Heart right ventricle (tissue), 16 donors: ENCODE measurements at regions not wholly inside any gene's neighbourhood (a gene's known extent, or its start where the extent isn't known, plus 50 kb on each side); places are given as distances from the start of the nearest gene placed in this dataset.

Source experiments
- ATAC-seq, 8 donors: fragments of 200-7000 bp; cut with Tn5 transposase; one replicate each; pipeline ENCODE4 v1.9.1; 2020; ENCODE audit warnings: mild to moderate bottlenecking in 8 of 8, moderate library complexity in 8 of 8, moderate number of reproducible peaks in 1 of 8
- DNase-seq, 2 donors: peaks; one replicate each; pipeline ENCODE4 v3.0.0-alpha.2; 2020
- H3K27ac ChIP-seq, 10 donors: fragments of 200-600 bp; sonication (generic) in 2 of 10; one replicate each; pipeline versions ENCODE4 v1.5.0 to v1.8.0; 2020 to 2022; ENCODE audit warnings: mild to moderate bottlenecking in 3 of 10
- H3K27me3 ChIP-seq, 7 donors: fragments of 200-600 bp; one replicate each; pipeline ENCODE4 v1.8.0; 2021 to 2022; ENCODE audit warnings: mild to moderate bottlenecking in 2 of 7
- H3K36me3 ChIP-seq, 9 donors: fragments of 200-600 bp; sonication (generic) in 1 of 9; one replicate each; pipeline versions ENCODE4 v1.5.0 to v1.8.0; 2020 to 2022; ENCODE audit warnings: mild to moderate bottlenecking in 2 of 9
- H3K4me1 ChIP-seq, 9 donors: fragments of 200-600 bp; sonication (generic) in 1 of 9; one replicate each; pipeline versions ENCODE4 v1.5.0 to v1.8.0; 2020 to 2022; ENCODE audit warnings: mild to moderate bottlenecking in 4 of 9
- H3K4me3 ChIP-seq, 10 donors: fragments of 200-600 bp; sonication (generic) in 2 of 10; one replicate each; pipeline versions ENCODE4 v1.5.0 to v1.8.0; 2020 to 2022; ENCODE audit warnings: mild to moderate bottlenecking in 7 of 10, moderate library complexity in 2 of 10
- H3K9me3 ChIP-seq, 11 donors: fragments of 200-600 bp in 10 of 11; sonication (generic) in 2 of 11; one replicate each; pipeline versions ENCODE4 v1.5.0 to v1.8.0; 2013 to 2022; ENCODE audit warnings: mild to moderate bottlenecking in 2 of 11, control low read depth in 1 of 11, moderate library complexity in 1 of 11
- WGBS, 2 donors: extraction: QIAGEN DNeasy Blood & Tissue Kit; methylation state at CpG; one replicate each; pipeline ENCODE4 v1.1.7; 2013; ENCODE audit warnings: inconsistent platforms in 1 of 2; 5-methylcytosine and 5-hydroxymethylcytosine counted together
- intact Hi-C, 10 donors: fragments of 100-400 bp; cut with DNase I; formaldehyde crosslinking; loops; one replicate each; pipeline versions ENCODE4 v1.11.1 to v1.14.2; 2022
- TF ChIP-seq, protein P1 (sequence below), 9 donors: fragments of 200-600 bp; sonication (generic) in 2 of 9; IDR thresholded peaks; one replicate each; pipeline versions ENCODE4 v1.5.0 to v1.8.0; 2021 to 2022; ENCODE audit warnings: antibody characterized with exemption in 9 of 9, mild to moderate bottlenecking in 5 of 9, moderate library complexity in 1 of 9
- donor health status: Arrhythmogenic right ventricular cardiomyopathy.
- donor health status: ischemic (EF 13 %, LVEDD 7.1; RV severe dilation, severe dysfunction).
- donor health status: healthy with polysubstance abuse.
- donor health status: DM: no; HTN: yes; CAD: no.
- donor health status: DM: no; HTN: no; CAD: no.
- donor health status: ischemic (EF 25% LVEDD 6.9; RV normal size, moderate dysfunction).
- donor health status: ischemic (EF 25% LVEDD 5.7; RV mildly dilated, moderate dysfunction).
- donor health status: healthy.
- donor health status: DM: yes; HTN: yes; CAD: no.
- donor health status: Ischemic cardiomyopathy.
- donor health status: ischemic (EF 35%, LVEDD 5.7; RV mildly dilated, moderate dysfunction).
- donor health status: nonischemic (EF 11% LVEDD 7.7; RV severe dilation, severe dysfunction).
- donor health status: DM: yes; HTN: yes; CAD: no.
- donor health status: PGD.
- donor health status: ischemic (EF 29% LVEDD 5.4; RV normal size, mild dysfunction).
- donor health status: nonischemic (EF 23%, LVEDD 6.1; RV moderate dilation, normal function).

- no peak overlapping the region for H3K27ac ChIP-seq
- H3K4me3 ChIP-seq = no peak overlapping the region
- no peaks in the 10 kb centered on the region for H3K27me3 ChIP-seq
- WGBS, 2 donors = 82 to 85% methylated on average over 4 of the region's 4 CpGs
- no peaks in the 10 kb centered on the region for H3K4me1 ChIP-seq
- intact Hi-C loops = no loop called here
- H3K36me3 ChIP-seq = no peaks in the 10 kb centered on the region
- no peak for DNase-seq
- TF ChIP-seq, protein P1, sequence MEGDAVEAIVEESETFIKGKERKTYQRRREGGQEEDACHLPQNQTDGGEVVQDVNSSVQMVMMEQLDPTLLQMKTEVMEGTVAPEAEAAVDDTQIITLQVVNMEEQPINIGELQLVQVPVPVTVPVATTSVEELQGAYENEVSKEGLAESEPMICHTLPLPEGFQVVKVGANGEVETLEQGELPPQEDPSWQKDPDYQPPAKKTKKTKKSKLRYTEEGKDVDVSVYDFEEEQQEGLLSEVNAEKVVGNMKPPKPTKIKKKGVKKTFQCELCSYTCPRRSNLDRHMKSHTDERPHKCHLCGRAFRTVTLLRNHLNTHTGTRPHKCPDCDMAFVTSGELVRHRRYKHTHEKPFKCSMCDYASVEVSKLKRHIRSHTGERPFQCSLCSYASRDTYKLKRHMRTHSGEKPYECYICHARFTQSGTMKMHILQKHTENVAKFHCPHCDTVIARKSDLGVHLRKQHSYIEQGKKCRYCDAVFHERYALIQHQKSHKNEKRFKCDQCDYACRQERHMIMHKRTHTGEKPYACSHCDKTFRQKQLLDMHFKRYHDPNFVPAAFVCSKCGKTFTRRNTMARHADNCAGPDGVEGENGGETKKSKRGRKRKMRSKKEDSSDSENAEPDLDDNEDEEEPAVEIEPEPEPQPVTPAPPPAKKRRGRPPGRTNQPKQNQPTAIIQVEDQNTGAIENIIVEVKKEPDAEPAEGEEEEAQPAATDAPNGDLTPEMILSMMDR (IDR thresholded peaks at IDR 0.05) = no peak
- no peak for ATAC-seq
- H3K9me3 ChIP-seq = no peaks in the 10 kb centered on the region
Observed at GRCh38 chr7:20861468-20861867, 74.8 kb upstream of the SP8 start.

DNA sequence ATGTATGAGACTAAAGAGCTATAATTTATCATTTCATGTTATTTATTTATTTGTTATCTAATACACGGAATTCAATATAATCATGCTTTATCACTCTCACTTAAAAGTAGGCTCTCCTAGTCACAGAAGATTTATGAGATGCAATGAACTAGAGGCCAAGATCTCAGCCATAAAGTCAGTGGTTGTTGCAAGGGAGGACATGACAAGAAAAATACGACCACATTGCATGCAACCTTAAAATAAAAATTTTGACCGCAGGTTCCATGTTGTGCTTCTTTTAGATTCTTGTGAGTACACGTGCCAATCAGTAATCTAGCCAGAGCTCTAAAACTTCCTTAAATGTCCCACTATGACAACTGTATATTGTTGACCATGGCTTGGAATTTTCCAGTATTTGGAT, 75.9 kb upstream of the SP8 start:
- 77 to 79% methylated on average over 4 of the region's 4 CpGs for WGBS, 2 donors
- TF ChIP-seq, protein P1 (IDR thresholded peaks at IDR 0.05) = no peak
- no peaks in the 10 kb centered on the region for H3K27me3 ChIP-seq
- no peak overlapping the region for H3K27ac ChIP-seq
- no peak for ATAC-seq
- H3K9me3 ChIP-seq = no peaks in the 10 kb centered on the region
- intact Hi-C loops = no loop called here
- no peaks in the 10 kb centered on the region for H3K4me1 ChIP-seq
- H3K36me3 ChIP-seq = no peaks in the 10 kb centered on the region
- no peak overlapping the region for H3K4me3 ChIP-seq
- DNase-seq = no peak

- Histone ChIP-seq H3K36me3 (no peaks in the 10 kb centered on the region), H3K4me1 (no peaks in the 10 kb centered on the region), H3K4me3 (no peak overlapping the region), H3K27me3 (no peaks in the 10 kb centered on the region), H3K9me3 (no peaks in the 10 kb centered on the region), H3K27ac (no peak overlapping the region)
- ATAC-seq = no peak
- WGBS, 2 donors = 88 to 89% methylated on average over 3 of the region's 3 CpGs
- intact Hi-C loops = no loop called here
- TF ChIP-seq, protein P1 (IDR thresholded peaks at IDR 0.05) = no peak
- no peak for DNase-seq
Observed at GRCh38 chr7:20864221-20864620, 77.5 kb upstream of the SP8 start.

- no peaks in the 10 kb centered on the region for H3K4me1 ChIP-seq
- DNase-seq = no peak
- WGBS, 2 donors = 76 to 79% methylated on average over 6 of the region's 6 CpGs
- H3K27me3 ChIP-seq = no peaks in the 10 kb centered on the region
- TF ChIP-seq, protein P1 (IDR thresholded peaks at IDR 0.05) = no peak
- H3K27ac ChIP-seq = no peak overlapping the region
- no peak overlapping the region for H3K4me3 ChIP-seq
- no peaks in the 10 kb centered on the region for H3K9me3 ChIP-seq
- intact Hi-C loops = no loop called here
- ATAC-seq = no peak
- H3K36me3 ChIP-seq = no peaks in the 10 kb centered on the region
Observed at GRCh38 chr7:20865684-20866083, 79.0 kb upstream of the SP8 start.

DNA sequence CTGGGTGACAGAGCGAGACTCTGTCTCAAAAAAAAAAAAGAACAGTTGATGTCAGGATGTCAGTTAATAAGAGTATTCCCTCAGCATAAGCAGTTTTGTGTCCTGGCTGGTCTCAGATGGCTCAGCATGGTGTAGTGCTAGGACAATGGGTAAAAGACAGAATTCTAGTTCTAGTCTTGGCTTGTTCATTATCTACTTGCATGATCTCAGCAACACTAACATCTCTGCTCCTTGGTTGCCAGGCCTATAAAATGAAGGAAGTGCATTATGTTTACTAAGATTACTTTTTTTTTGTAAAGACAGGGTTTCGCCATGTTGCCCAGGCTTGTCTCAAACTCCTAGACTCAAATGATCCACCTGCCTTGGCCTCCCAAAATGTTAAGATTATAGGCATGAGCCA, 84.3 kb upstream of the SP8 start:
- Histone ChIP-seq H3K27ac (no peak overlapping the region), H3K36me3 (no peaks in the 10 kb centered on the region), H3K9me3 (no peaks in the 10 kb centered on the region), H3K4me1 (no peaks in the 10 kb centered on the region), H3K27me3 (no peaks in the 10 kb centered on the region), H3K4me3 (no peak overlapping the region)
- WGBS, 2 donors = 90 to 95% methylated on average over 2 of the region's 2 CpGs
- intact Hi-C loops = no loop called here
- ATAC-seq (no peak), DNase-seq (no peak)
- TF ChIP-seq, protein P1 (IDR thresholded peaks at IDR 0.05) = no peak
